Neural cell (in vitro differentiated cells): ENCODE measurements at regions not wholly inside any gene's neighbourhood (a gene's known extent, or its start where the extent isn't known, plus 50 kb on each side); places are given as distances from the start of the nearest gene placed in this dataset.

Source experiments
- H2AFZ ChIP-seq: fragments of 200-600, 300-800 bp; sonication (generic), shearing (Covaris generic); 2 replicates; pipeline ENCODE4 v1.6.0; 2014; ENCODE audit warnings: low read depth, mild to moderate bottlenecking, antibody characterized with exemption, low read length, moderate library complexity
- H3F3A ChIP-seq: fragments of 200-600 bp; shearing (Covaris generic); 2 replicates; pipeline ENCODE4 v1.6.1; 2016; ENCODE audit warnings: mild to moderate bottlenecking, moderate library complexity, mixed read lengths, antibody characterized with exemption, low read length; ENCODE audit not compliant: insufficient read depth, poor library complexity, severe bottlenecking
- H3K27ac ChIP-seq: fragments of 200-600, 300-800 bp; sonication (generic), shearing (Covaris generic); 2 replicates; pipeline ENCODE4 v1.5.1; 2014; ENCODE audit warnings: mild to moderate bottlenecking, low read length, moderate library complexity
- H3K27me3 ChIP-seq: fragments of 300-800, 200-600 bp; sonication (generic), shearing (Covaris generic); 2 replicates; pipeline ENCODE4 v1.6.0; 2014; ENCODE audit warnings: mild to moderate bottlenecking, low read depth, low read length, moderate library complexity; ENCODE audit not compliant: insufficient read depth
- H3K36me3 ChIP-seq: fragments of 300-800, 200-600 bp; sonication (generic), shearing (Covaris generic); 2 replicates; pipeline ENCODE4 v1.5.1; 2014; ENCODE audit warnings: mild to moderate bottlenecking, antibody characterized with exemption, low read length, moderate library complexity; ENCODE audit not compliant: insufficient read depth
- H3K4me2 ChIP-seq: fragments of 300-800, 200-600 bp; sonication (generic), shearing (Covaris generic); 2 replicates; pipeline ENCODE4 v1.6.0; 2014; ENCODE audit warnings: mild to moderate bottlenecking, low read length
- H3K4me3 ChIP-seq: fragments of 300-800, 200-600 bp; sonication (generic), shearing (Covaris generic); 2 replicates; pipeline ENCODE4 v1.5.1; 2014; ENCODE audit warnings: mild to moderate bottlenecking, low read length, moderate library complexity
- H3K79me2 ChIP-seq: fragments of 200-600 bp; shearing (Covaris generic); replicated peaks from 2 replicates; pipeline ENCODE4 v1.6.0; 2014; ENCODE audit warnings: mild to moderate bottlenecking, low read length, moderate library complexity; ENCODE audit not compliant: insufficient read depth
- H3K9ac ChIP-seq: fragments of 300-800, 200-600 bp; sonication (generic), shearing (Covaris generic); 2 replicates; pipeline ENCODE4 v1.6.1; 2016; ENCODE audit warnings: mild to moderate bottlenecking, low read length, mixed read lengths
- H3K9me2 ChIP-seq: fragments of 200-600 bp; shearing (Covaris generic); 2 replicates; pipeline ENCODE4 v1.6.1; 2016; ENCODE audit warnings: mild to moderate bottlenecking, low read length, mixed read lengths; ENCODE audit not compliant: insufficient read depth
- H3K9me3 ChIP-seq: fragments of 200-600, 300-800 bp; sonication (generic), shearing (Covaris generic); 2 replicates; pipeline ENCODE4 v1.6.1; 2016; ENCODE audit warnings: mild to moderate bottlenecking, mixed run types, low read length, moderate library complexity, mixed read lengths
- H4K20me1 ChIP-seq: fragments of 200-600 bp; shearing (Covaris generic); 2 replicates; pipeline ENCODE4 v1.6.1; 2016; ENCODE audit warnings: mild to moderate bottlenecking, mixed run types; ENCODE audit not compliant: insufficient read depth
- CTCF ChIP-seq: fragments of 450-650 bp; IDR thresholded peaks from 2 replicates; pipeline ENCODE4 v1.5.1; 2014; ENCODE audit warnings: antibody characterized with exemption, mild to moderate bottlenecking, moderate library complexity; ENCODE audit not compliant: poor library complexity, severe bottlenecking
- EP300 ChIP-seq: fragments of 450-650 bp; conservative IDR thresholded peaks from 2 replicates; pipeline ENCODE4 v1.6.1; 2014; ENCODE audit warnings: antibody characterized with exemption, mild to moderate bottlenecking, moderate library complexity; ENCODE audit not compliant: poor library complexity, severe bottlenecking
- EZH2 ChIP-seq: fragments of 200-600, 300-800 bp; shearing (Covaris generic), sonication (generic); IDR thresholded peaks from 2 replicates; pipeline ENCODE4 v1.6.1; 2014; ENCODE audit warnings: antibody characterized with exemption, low read length, borderline replicate concordance, mild to moderate bottlenecking; ENCODE audit not compliant: insufficient read depth, poor library complexity, severe bottlenecking
- POLR2AphosphoS5 ChIP-seq: IDR thresholded peaks from 2 replicates; pipeline ENCODE4 v1.6.1; 2012
- RAD21 ChIP-seq: fragments of 450-650 bp; conservative IDR thresholded peaks from 2 replicates; pipeline ENCODE4 v1.6.1; 2014; ENCODE audit warnings: antibody characterized with exemption, mild to moderate bottlenecking, moderate library complexity
- SMC3 ChIP-seq: fragments of 450-650 bp; conservative IDR thresholded peaks from 2 replicates; pipeline ENCODE4 v1.6.1; 2014; ENCODE audit warnings: antibody characterized with exemption, mild to moderate bottlenecking, moderate library complexity; ENCODE audit not compliant: poor library complexity
- TAF1 ChIP-seq: IDR thresholded peaks from 2 replicates; pipeline ENCODE4 v1.6.1; 2012; ENCODE audit warnings: low read depth
- TF ChIP-seq, protein P1 (sequence below): IDR thresholded peaks from 2 replicates; pipeline ENCODE4 v1.6.1; 2012; ENCODE audit warnings: borderline replicate concordance

GRCh38 chr2:76413436-76413835, 702.7 kb upstream of the GCFC2 start:
- Histone ChIP-seq H2AFZ (no peak overlapping the region), H3K27ac (no peak overlapping the region), H3K36me3 (no peaks in the 10 kb centered on the region), H3K4me2 (no peak overlapping the region), H3K4me3 (no peak overlapping the region), H3K27me3 (no peaks in the 10 kb centered on the region), H3K9me2 (no peaks in the 10 kb centered on the region), H3K9ac (no peak overlapping the region), H3F3A (no peaks in the 10 kb centered on the region), H4K20me1 (no peaks in the 10 kb centered on the region), H3K79me2 (no peaks in the 10 kb centered on the region), H3K9me3 (no peaks in the 10 kb centered on the region)
- TF ChIP-seq RAD21 (no peak), TAF1 (no peak), CTCF (no peak), SMC3 (no peak), EP300 (no peak), EZH2 (no peak), POLR2AphosphoS5 (no peak)
- TF ChIP-seq, protein P1, sequence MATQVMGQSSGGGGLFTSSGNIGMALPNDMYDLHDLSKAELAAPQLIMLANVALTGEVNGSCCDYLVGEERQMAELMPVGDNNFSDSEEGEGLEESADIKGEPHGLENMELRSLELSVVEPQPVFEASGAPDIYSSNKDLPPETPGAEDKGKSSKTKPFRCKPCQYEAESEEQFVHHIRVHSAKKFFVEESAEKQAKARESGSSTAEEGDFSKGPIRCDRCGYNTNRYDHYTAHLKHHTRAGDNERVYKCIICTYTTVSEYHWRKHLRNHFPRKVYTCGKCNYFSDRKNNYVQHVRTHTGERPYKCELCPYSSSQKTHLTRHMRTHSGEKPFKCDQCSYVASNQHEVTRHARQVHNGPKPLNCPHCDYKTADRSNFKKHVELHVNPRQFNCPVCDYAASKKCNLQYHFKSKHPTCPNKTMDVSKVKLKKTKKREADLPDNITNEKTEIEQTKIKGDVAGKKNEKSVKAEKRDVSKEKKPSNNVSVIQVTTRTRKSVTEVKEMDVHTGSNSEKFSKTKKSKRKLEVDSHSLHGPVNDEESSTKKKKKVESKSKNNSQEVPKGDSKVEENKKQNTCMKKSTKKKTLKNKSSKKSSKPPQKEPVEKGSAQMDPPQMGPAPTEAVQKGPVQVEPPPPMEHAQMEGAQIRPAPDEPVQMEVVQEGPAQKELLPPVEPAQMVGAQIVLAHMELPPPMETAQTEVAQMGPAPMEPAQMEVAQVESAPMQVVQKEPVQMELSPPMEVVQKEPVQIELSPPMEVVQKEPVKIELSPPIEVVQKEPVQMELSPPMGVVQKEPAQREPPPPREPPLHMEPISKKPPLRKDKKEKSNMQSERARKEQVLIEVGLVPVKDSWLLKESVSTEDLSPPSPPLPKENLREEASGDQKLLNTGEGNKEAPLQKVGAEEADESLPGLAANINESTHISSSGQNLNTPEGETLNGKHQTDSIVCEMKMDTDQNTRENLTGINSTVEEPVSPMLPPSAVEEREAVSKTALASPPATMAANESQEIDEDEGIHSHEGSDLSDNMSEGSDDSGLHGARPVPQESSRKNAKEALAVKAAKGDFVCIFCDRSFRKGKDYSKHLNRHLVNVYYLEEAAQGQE, result no peak

GRCh38 chr2:76406134-76406855, 695.6 kb upstream of the GCFC2 start:
- Histone ChIP-seq H3K36me3 (no peaks in the 10 kb centered on the region), H3K4me3 (no peak overlapping the region), H3K9me2 (no peaks in the 10 kb centered on the region), H3K27ac (no peak overlapping the region), H4K20me1 (no peaks in the 10 kb centered on the region), H3K9me3 (no peaks in the 10 kb centered on the region), H3F3A (no peaks in the 10 kb centered on the region), H3K9ac (no peak overlapping the region), H2AFZ (no peak overlapping the region), H3K79me2 (no peaks in the 10 kb centered on the region), H3K4me2 (no peak overlapping the region), H3K27me3 (no peaks in the 10 kb centered on the region)
- TF ChIP-seq CTCF (no peak), EZH2 (no peak), POLR2AphosphoS5 (no peak)
- TF ChIP-seq, protein P1, result no peak
